GM20000 (cell line): ENCODE measurements at regions not wholly inside any gene's neighbourhood (a gene's known extent, or its start where the extent isn't known, plus 50 kb on each side); places are given as distances from the start of the nearest gene placed in this dataset.

Experiments
- DNase-seq: peaks from one replicate; pipeline ENCODE4 v3.0.0; 2012; ENCODE audit warnings: low spot score
- CTCF ChIP-seq: IDR thresholded peaks from 2 replicates; pipeline ENCODE4 v1.5.1; 2012; ENCODE audit warnings: mild to moderate bottlenecking, control low read depth; ENCODE audit errors: extremely low read depth, missing control alignments

- TF ChIP-seq CTCF = no peak
- no peak for DNase-seq
Observed at GRCh38 chr5:147050172-147050571, 171.6 kb upstream of the PPP2R2B start.

- DNase-seq = no peak
Observed at GRCh38 chr5:147051193-147051592, 172.6 kb upstream of the PPP2R2B start.

GRCh38 chr5:147052519-147052918 is 174.0 kb upstream of the PPP2R2B start:
- no peak for DNase-seq
- TF ChIP-seq CTCF = no peak

More at GRCh38 chr5:147051193-147051592, 172.6 kb upstream of the PPP2R2B start:
- TF ChIP-seq CTCF = no peak

DNA sequence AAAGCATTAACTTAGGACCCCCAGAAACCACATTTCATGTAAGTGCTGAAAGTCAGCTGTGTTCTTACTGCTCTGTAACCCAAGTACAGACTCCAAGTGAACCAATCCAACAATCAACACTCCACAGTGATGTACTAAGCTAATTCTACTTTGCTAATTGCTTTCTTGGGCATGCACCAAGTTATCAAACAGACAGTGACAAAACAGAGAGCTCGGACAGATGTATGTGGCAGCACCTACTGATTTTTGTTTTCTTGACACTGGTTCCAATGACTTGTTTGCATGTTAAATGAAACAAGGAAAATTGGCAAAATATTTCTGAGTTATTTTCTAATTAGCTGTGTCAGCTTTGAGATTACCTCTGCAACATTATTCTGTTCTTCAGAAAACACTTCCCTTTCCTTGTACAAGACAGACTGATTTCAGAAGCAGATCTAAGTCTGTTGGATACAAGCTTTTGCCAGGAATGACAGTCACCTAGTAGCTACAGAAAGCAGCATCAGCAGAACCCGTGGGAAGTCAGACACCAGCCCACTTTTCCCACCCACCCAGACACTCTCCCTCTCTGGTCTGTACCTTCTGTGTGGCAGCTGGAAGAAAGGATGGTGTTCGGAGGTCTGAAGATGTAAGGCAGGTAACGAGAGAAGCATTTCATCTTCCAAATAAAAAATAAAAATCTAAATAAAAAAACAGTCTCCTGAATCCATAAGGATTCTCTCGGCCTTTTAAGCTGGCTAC is 176.7 kb upstream of the PPP2R2B start:
- DNase-seq = no peak
- TF ChIP-seq CTCF = no peak

DNA sequence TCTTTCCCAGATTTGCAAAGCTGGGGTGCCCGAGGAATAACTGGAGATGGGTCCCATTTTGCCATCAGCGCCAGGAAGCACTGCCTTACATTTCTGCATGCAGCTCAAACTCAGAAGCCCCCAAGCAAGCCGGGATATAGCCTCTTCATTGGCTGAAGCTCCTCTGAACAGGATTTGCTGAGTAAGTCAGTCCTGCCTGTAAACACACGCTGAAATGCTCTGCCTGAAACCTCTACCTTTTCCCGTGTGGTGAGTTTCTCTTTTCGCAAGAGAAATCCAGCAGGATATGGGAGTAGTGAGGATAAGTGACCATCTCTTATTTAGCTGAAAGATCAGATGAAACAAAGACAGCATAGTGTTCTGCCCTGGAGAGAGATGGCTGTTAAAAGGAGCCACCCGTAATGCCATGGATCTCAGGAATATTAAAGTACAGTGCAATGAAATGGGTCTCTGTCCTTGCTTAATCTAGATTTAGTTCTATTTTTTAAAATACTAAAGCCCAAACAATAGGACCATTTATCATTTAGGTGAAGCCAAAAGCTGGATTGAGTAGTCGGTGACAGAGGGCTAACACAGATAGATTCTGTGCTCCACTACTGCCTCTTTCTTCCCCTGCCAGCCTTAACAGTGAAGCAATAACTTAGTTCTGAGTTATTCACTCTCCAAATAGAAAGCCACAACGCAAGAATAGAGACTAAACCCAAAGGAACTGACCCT is 177.5 kb upstream of the PPP2R2B start:
- no peak for DNase-seq
- TF ChIP-seq CTCF = no peak

DNA sequence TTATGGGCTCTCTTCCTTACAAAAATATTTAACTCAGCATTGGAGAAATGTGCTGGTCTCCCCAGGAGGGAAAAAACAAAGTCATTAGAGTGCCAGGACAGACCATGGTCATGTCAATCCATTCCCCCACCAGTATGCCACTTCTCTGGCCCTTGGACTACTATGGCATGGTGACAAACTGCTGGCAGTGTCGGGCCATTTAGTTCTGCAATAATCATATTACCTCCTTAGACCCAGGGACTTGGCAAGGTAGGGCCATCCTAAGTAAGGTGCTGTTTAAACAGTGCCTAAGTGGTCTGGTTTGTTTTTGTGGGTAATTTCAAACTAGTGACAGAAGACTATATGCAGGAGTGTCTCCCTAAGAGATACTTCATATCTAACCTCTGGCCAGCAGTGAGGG is 177.8 kb upstream of the STK32A start:
- no peak for DNase-seq
- TF ChIP-seq CTCF = no peak

DNA sequence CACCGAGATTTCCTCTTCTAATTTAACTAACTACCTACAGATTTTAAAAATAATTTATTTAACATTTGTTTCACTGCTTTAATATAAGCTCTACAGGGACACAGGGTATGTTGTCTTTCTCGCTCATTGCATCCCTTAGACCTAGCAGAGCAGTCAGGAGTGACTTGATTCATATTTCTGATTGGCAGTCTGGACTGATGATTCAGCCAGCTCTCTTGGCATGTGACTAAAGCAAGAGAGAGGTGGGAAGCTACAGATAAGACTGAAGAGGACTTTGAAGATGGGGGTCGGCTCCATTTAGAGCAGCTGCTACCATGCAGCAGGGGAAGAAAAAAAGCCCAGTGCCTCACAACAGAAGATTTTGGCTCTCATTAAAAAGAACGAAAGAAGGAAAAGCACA is 173.4 kb upstream of the STK32A start:
- DNase-seq = no peak
- no peak for TF ChIP-seq CTCF
